ENCODE measurements at regions not wholly inside any gene's neighbourhood (a gene's known extent, or its start where the extent isn't known, plus 50 kb on each side); places are given as distances from the start of the nearest gene placed in this dataset.

DNA sequence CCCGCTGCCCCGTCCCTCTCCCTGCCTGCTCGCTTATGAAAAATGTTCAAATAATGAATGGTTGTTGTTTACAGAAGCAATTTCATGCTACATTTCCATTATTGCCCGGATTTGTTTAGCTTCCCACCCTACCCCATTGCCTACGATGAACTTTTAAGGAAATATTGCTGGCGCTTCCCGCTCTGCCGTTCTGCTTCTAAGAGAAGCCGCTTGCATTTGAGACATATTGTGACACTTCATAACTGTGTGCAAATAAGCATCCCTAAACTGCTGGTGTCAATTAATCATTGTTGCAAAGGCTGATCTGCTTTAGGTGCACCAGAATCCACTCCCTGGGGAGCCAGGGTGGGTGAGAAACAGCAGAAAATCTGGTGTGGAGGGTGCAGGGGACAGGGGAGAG lies 52.3 kb upstream of the LMO1 start:
- Histone ChIP-seq H3K4me1 (no peaks in the 10 kb centered on the region), H3K27me3 (peaks cover 0 to 33% of the 10 kb centered on the region in 2 donors), H3K9me3 (no peaks in the 10 kb centered on the region), H3K36me3 (no peaks in the 10 kb centered on the region), H3K4me3 (no peak overlapping the region), H3K27ac (no peak overlapping the region)
- DNase-seq = peak in 1 of 2 donors; percentile 13
- TF ChIP-seq, protein P1, sequence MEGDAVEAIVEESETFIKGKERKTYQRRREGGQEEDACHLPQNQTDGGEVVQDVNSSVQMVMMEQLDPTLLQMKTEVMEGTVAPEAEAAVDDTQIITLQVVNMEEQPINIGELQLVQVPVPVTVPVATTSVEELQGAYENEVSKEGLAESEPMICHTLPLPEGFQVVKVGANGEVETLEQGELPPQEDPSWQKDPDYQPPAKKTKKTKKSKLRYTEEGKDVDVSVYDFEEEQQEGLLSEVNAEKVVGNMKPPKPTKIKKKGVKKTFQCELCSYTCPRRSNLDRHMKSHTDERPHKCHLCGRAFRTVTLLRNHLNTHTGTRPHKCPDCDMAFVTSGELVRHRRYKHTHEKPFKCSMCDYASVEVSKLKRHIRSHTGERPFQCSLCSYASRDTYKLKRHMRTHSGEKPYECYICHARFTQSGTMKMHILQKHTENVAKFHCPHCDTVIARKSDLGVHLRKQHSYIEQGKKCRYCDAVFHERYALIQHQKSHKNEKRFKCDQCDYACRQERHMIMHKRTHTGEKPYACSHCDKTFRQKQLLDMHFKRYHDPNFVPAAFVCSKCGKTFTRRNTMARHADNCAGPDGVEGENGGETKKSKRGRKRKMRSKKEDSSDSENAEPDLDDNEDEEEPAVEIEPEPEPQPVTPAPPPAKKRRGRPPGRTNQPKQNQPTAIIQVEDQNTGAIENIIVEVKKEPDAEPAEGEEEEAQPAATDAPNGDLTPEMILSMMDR (IDR thresholded peaks at IDR 0.05) = no peak
- intact Hi-C loops (cut with DNase I; ENCODE audit: low total_unique reads) = no loop called here

DNA sequence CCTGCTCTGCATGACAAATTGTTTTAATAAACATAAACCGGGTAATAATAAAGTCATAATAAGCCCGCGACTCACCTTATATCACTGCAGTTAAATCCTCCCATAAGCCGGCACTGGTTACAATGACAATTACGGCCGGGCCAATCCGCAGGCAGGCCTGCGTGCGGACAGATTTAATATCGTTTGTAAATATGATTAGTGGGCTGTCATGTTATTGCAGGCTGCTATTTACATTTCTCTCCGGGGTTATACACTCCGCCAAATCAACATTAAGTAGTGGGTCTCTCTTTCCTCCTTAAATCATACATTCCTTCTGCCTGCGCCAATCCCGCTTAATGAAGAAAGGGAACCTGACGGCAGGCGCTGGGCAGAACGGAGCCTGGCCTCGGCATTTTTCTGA lies 51.8 kb upstream of the LMO1 start:
- H3K27ac ChIP-seq = no peak overlapping the region
- intact Hi-C loops (cut with DNase I; ENCODE audit: low total_unique reads) = no loop called here

DNA sequence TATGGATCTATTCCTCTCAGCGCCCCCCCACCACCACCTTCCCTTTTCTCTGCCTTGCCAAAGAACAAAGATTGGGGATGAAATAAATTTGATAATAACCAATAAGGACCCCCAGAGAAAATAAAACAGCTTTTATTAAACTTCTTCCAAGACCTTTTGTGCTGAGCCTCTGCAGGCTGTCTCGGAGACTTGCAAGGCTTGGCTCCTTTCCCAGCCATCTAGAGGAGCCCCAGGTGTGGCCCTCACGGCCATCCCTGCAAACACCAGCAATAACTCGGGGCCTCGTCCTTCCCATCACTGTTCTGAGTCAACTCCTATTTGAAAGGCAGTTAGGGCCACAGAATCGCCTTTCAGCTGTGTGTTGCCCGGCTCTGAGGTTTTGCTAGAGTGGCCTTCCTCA lies 51.2 kb upstream of the LMO1 start:
- H3K36me3 ChIP-seq = no peaks in the 10 kb centered on the region

More for the DNA sequence above, 51.8 kb upstream of the LMO1 start:
- Histone ChIP-seq H3K36me3 (no peaks in the 10 kb centered on the region), H3K4me1 (no peaks in the 10 kb centered on the region), H3K9me3 (no peaks in the 10 kb centered on the region), H3K4me3 (no peak overlapping the region), H3K27me3 (peaks cover 0 to 33% of the 10 kb centered on the region in 2 donors)
- TF ChIP-seq, protein P1 (IDR thresholded peaks at IDR 0.05) = no peak
- DNase-seq = no peak

DNA sequence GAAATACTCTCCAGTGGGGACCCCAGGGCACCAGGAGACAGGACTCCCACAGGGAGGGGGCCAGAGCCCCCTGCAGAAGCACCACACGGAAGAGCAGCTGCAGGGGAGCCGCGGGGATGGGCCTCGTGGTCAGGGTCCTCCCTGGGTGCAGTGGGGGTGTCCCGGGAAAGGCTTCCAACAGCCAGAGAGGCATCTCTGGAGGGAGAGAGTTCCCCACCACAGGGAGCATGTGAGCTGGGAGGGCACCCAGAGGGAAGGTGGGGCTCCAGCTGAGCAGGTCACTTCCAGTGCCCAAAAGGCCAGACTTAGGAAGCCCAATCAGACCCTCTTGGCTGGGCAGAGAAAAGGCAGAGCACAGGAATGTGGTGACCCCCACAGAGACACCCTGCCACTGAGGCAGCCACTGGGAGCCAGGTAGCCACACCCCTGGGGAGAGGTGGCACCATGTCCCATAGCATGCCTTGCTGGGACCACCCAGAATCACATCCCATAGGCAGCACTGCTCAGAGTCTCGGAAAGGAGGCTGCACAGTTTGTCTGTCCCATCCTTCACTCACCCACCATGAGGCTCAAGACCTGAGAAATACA lies 49.9 kb upstream of the LMO1 start:
- peak in 1 of 2 donors; percentile 35 for DNase-seq
- H3K4me3 ChIP-seq = no peak overlapping the region

More for the DNA sequence above, 51.2 kb upstream of the LMO1 start:
- H3K9me3 ChIP-seq = no peaks in the 10 kb centered on the region
- intact Hi-C loops (cut with DNase I; ENCODE audit: low total_unique reads) = no loop called here
- H3K27ac ChIP-seq = no peak overlapping the region
- TF ChIP-seq, protein P1 (IDR thresholded peaks at IDR 0.05) = no peak
- DNase-seq = peak in 1 of 2 donors; percentile 47
- H3K4me1 ChIP-seq = no peaks in the 10 kb centered on the region
- H3K4me3 ChIP-seq = no peak overlapping the region
- peaks cover 0 to 33% of the 10 kb centered on the region in 2 donors for H3K27me3 ChIP-seq

More for the DNA sequence above, 49.9 kb upstream of the LMO1 start:
- Histone ChIP-seq H3K4me1 (no peaks in the 10 kb centered on the region), H3K27ac (no peak overlapping the region), H3K36me3 (no peaks in the 10 kb centered on the region), H3K27me3 (peaks cover 0 to 31% of the 10 kb centered on the region in 2 donors), H3K9me3 (no peaks in the 10 kb centered on the region)
- intact Hi-C loops (cut with DNase I; ENCODE audit: low total_unique reads) = no loop called here
- TF ChIP-seq, protein P1 (IDR thresholded peaks at IDR 0.05) = no peak
